Spleen (tissue), 11 donors: ENCODE measurements at regions not wholly inside any gene's neighbourhood (a gene's known extent, or its start where the extent isn't known, plus 50 kb on each side); places are given as distances from the start of the nearest gene placed in this dataset.

Source experiments
- DNase-seq: peaks from one replicate; pipeline ENCODE4 v3.0.0-alpha.2; 2020
- H3K27ac ChIP-seq, 8 donors: fragments of 200-600 bp; sonication (generic) in 7 of 8; 1 replicate in 4 of 8; 2 replicates in 4 of 8; pipeline versions ENCODE4 v1.5.0 to v1.8.0; 2016 to 2021; ENCODE audit warnings: inconsistent platforms in 4 of 8, mild to moderate bottlenecking in 4 of 8, moderate library complexity in 1 of 8
- H3K27me3 ChIP-seq, 7 donors: fragments of 200-600 bp; sonication (generic) in 6 of 7; replicated peaks in 1 of 7; 1 replicate in 4 of 7; 2 replicates in 3 of 7; pipeline versions ENCODE4 v1.5.0 to v1.8.0; 2016 to 2021; ENCODE audit warnings: inconsistent platforms in 3 of 7, mild to moderate bottlenecking in 1 of 7
- H3K36me3 ChIP-seq, 6 donors: fragments of 200-600 bp; sonication (generic) in 5 of 6; 1 replicate in 4 of 6; 2 replicates in 2 of 6; pipeline versions ENCODE4 v1.5.0 to v1.8.0; 2016 to 2021; ENCODE audit warnings: inconsistent platforms in 2 of 6
- H3K4me1 ChIP-seq, 6 donors: fragments of 200-600 bp; sonication (generic) in 5 of 6; 1 replicate in 3 of 6; 2 replicates in 3 of 6; pipeline versions ENCODE4 v1.5.0 to v1.8.0; 2016 to 2021; ENCODE audit warnings: inconsistent platforms in 3 of 6
- H3K4me3 ChIP-seq, 8 donors: fragments of 200-600 bp; sonication (generic) in 7 of 8; 1 replicate in 4 of 8; 2 replicates in 4 of 8; pipeline versions ENCODE4 v1.5.0 to v1.8.0; 2016 to 2021; ENCODE audit warnings: inconsistent platforms in 4 of 8, mild to moderate bottlenecking in 4 of 8, moderate library complexity in 2 of 8
- H3K9me3 ChIP-seq, 8 donors: fragments of 200-600 bp; sonication (generic) in 7 of 8; 1 replicate in 4 of 8; 2 replicates in 4 of 8; pipeline versions ENCODE4 v1.5.0 to v1.8.0; 2016 to 2021; ENCODE audit warnings: inconsistent platforms in 4 of 8
- POLR2A ChIP-seq, 3 donors: fragments of 450-650 bp; IDR thresholded peaks; one replicate each; pipeline ENCODE4 v1.5.1; 2017; ENCODE audit warnings: antibody characterized with exemption in 3 of 3, mild to moderate bottlenecking in 1 of 3
- POLR2AphosphoS5 ChIP-seq, 3 donors: sonication (generic); formaldehyde crosslinking; IDR thresholded peaks; one replicate each; pipeline ENCODE4 v1.5.1; 2017; ENCODE audit warnings: antibody characterized with exemption in 3 of 3
- WGBS, 5 donors: extraction: QIAGEN DNeasy Blood & Tissue Kit in 3 of 5; methylation state at CpG; one replicate each; pipeline versions ENCODE4 v1.1.5 to v1.1.7; 2013 to 2018; 5-methylcytosine and 5-hydroxymethylcytosine counted together
- intact Hi-C: fragments of 100-400 bp; cut with DNase I; formaldehyde crosslinking; loops from one replicate; pipeline ENCODE4 v1.15.0; 2023; ENCODE audit warnings: low total_unique reads
- TF ChIP-seq, protein P1 (sequence below), 11 experiments: fragments of 200-600 bp in 7 of 11; fragments of 450-650 bp in 4 of 11; sonication (generic) in 4 of 11; IDR thresholded peaks in 8 of 11; conservative IDR thresholded peaks in 3 of 11; 1 replicate in 7 of 11; 2 replicates in 4 of 11; pipeline versions ENCODE4 v1.4.0 to v1.8.0; 2016 to 2021; ENCODE audit warnings: antibody characterized with exemption in 11 of 11, inconsistent platforms in 4 of 11, mild to moderate bottlenecking in 1 of 11
- donor health status: healthy with polysubstance abuse.
- donor health status: DM: no; HTN: no; CAD: no; lungs with moderate emphysema.
- donor health status: DM: no; HTN: no; CAD: no.
- donor health status: Bipolar disorder and iron deficiency.
- donor health status: healthy.
- donor health status: DM: no; HTN: no; CAD: no.
- donor health status: DM: yes; HTN: yes; CAD: no.

DNA sequence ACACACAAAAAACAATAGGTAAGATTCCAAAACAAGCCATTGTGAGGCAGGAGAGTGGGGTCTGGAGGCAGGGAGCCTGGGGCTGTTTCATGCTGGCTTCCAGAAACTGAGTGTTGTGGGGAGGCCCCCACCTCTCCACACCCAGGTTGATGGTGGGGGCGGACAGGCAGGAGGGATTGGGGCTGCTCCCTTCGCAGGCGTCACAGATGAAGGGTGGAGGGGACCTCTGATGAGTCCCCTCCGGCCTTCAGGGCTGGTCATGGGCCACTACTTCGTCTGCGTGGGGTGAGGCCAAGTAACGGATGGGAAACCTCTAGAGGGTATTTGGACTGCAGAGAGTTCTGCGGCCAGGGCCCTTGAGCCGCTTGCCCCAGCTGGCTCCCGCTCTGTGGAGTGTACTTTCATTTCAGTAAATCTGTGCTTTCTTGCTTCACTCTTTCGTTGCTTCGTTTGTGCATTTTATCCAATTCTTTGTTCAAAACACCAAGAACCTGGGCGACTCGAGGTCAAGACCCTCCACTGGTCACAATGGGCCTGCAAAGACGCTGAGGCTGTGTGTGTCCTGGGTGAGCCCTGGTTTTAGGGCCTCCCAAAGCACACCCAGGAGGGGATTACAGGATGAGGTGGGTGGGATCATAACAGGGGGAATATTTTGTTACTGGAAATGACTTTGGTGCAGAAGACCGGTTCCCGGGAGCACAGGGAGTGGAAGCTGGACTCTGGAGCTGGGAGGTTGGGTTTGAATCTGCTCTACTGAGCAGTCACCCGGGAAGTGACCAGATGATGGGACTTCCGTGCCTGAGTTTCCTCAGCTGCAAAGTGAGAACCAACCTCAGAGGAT is 83.7 kb upstream of the ADRA2C start:
- no peaks in the 10 kb centered on the region for H3K4me1 ChIP-seq
- intact Hi-C loops: no loop called here
- peak; percentile 53 for DNase-seq
- TF ChIP-seq, protein P1, sequence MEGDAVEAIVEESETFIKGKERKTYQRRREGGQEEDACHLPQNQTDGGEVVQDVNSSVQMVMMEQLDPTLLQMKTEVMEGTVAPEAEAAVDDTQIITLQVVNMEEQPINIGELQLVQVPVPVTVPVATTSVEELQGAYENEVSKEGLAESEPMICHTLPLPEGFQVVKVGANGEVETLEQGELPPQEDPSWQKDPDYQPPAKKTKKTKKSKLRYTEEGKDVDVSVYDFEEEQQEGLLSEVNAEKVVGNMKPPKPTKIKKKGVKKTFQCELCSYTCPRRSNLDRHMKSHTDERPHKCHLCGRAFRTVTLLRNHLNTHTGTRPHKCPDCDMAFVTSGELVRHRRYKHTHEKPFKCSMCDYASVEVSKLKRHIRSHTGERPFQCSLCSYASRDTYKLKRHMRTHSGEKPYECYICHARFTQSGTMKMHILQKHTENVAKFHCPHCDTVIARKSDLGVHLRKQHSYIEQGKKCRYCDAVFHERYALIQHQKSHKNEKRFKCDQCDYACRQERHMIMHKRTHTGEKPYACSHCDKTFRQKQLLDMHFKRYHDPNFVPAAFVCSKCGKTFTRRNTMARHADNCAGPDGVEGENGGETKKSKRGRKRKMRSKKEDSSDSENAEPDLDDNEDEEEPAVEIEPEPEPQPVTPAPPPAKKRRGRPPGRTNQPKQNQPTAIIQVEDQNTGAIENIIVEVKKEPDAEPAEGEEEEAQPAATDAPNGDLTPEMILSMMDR (IDR thresholded peaks at IDR 0.05 in 8 of 11, conservative IDR thresholded peaks at IDR 0.05 in 3 of 11): no peak
- no peak for TF ChIP-seq POLR2A (IDR thresholded peaks at IDR 0.05)
- TF ChIP-seq POLR2AphosphoS5 (IDR thresholded peaks at IDR 0.05): no peak
- H3K27ac ChIP-seq: no peak overlapping the region
- H3K9me3 ChIP-seq: no peaks in the 10 kb centered on the region
- no peak overlapping the region for H3K4me3 ChIP-seq
- H3K27me3 ChIP-seq: peaks cover 0 to 19% (median 0%) of the 10 kb centered on the region in 7 donors
- H3K36me3 ChIP-seq: no peaks in the 10 kb centered on the region
- WGBS, 5 donors: 80 to 89% (median 85%) methylated on average over 18 to 19 of the region's 19 CpGs

DNA sequence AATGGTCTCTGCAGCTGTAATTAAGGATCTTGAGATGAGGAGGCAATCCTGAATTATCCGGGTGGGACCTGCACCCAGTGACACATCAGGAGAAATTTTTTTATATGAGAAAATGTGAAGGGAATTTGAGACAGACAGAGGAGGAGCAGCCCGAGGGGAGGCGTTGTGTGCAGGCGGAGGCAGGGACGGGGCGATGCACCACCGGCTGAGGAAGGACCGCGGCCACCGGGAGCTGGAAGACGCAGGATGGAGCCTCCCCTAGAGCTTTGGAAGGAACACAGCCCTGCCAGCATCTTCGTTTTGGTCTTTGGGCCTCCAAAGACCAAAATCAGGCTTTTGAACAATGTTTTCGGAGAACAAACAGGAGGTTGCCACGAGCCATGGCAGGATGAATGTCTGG is 85.0 kb upstream of the ADRA2C start:
- Histone ChIP-seq H3K4me3 (no peak overlapping the region), H3K4me1 (no peaks in the 10 kb centered on the region), H3K9me3 (no peaks in the 10 kb centered on the region), H3K27ac (no peak overlapping the region), H3K27me3 (peaks cover 0 to 32% (median 6%) of the 10 kb centered on the region in 7 donors), H3K36me3 (no peaks in the 10 kb centered on the region)
- intact Hi-C loops: no loop called here
- TF ChIP-seq POLR2AphosphoS5 (IDR thresholded peaks at IDR 0.05): no peak
- no peak for TF ChIP-seq POLR2A (IDR thresholded peaks at IDR 0.05)
- TF ChIP-seq, protein P1 (IDR thresholded peaks at IDR 0.05 in 8 of 11, conservative IDR thresholded peaks at IDR 0.05 in 3 of 11): no peak
- peak; percentile 34 for DNase-seq
- WGBS, 5 donors: 83 to 86% (median 83%) methylated on average over 14 of the region's 14 CpGs

DNA sequence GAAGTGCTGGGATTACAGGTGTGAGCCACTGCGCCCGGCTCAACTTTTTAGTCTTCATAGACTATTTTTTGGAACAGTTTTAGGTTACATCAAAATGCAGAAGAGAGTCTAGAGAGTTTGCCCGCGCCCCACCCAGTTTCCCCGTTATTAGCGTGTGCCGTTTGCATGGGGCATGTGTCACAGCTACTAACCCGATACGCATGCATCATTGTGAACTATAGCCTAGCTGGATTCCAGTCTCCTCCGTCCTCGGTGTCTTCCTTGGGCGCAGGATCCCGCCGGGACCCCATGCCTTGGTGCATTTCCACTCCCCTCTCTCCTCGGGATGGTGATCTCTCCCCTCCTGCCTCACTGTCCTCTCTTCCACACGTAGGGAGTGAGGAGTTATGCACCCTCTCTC is 85.5 kb upstream of the ADRA2C start:
- 82 to 92% (median 86%) methylated on average over 16 of the region's 16 CpGs for WGBS, 5 donors

DNA sequence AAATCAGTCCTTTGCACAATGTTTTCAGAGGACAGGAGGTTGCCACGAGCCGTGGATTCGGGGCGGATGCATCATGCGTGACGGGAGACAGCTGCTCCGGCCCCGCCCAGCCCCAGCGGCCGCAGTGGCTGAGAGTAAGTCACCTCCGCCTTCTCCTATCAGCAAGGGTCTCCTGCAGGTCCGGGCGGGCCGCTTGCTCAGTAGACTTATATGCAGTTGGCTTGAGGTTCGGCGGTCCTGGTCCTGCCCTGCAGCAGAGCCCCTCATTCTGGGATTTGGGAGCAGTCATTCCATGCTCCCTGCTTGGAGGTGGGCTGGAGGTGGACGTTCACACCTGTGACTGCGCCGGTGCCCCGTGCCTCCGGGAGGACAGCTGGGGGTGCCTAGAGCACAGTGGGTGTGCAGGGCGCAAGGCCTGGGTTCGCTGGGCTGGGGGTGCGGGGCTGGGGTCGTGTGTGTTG is 86.3 kb upstream of the ADRA2C start:
- TF ChIP-seq POLR2A (IDR thresholded peaks at IDR 0.05): no peak
- TF ChIP-seq POLR2AphosphoS5 (IDR thresholded peaks at IDR 0.05): peak; percentile 29 to 68 (median 29)
- no peaks in the 10 kb centered on the region for H3K36me3 ChIP-seq
- peak; percentile 63 for DNase-seq
- H3K27ac ChIP-seq: no peak overlapping the region
- intact Hi-C loops: no loop called here
- H3K27me3 ChIP-seq: peaks cover 0 to 44% (median 6%) of the 10 kb centered on the region in 7 donors
- no peak overlapping the region for H3K4me3 ChIP-seq
- no peaks in the 10 kb centered on the region for H3K4me1 ChIP-seq
- no peaks in the 10 kb centered on the region for H3K9me3 ChIP-seq
- WGBS, 5 donors: 70 to 82% (median 80%) methylated on average over 18 to 25 of the region's 25 CpGs

More for the DNA sequence above, 85.5 kb upstream of the ADRA2C start:
- H3K27me3 ChIP-seq: peaks cover 0 to 37% (median 6%) of the 10 kb centered on the region in 7 donors
- no peaks in the 10 kb centered on the region for H3K4me1 ChIP-seq
- TF ChIP-seq, protein P1 (IDR thresholded peaks at IDR 0.05 in 8 of 11, conservative IDR thresholded peaks at IDR 0.05 in 3 of 11): no peak
- TF ChIP-seq POLR2AphosphoS5 (IDR thresholded peaks at IDR 0.05): no peak
- TF ChIP-seq POLR2A (IDR thresholded peaks at IDR 0.05): no peak
- intact Hi-C loops: no loop called here
- H3K9me3 ChIP-seq: no peaks in the 10 kb centered on the region
- DNase-seq: peak; percentile 19
- no peaks in the 10 kb centered on the region for H3K36me3 ChIP-seq
- H3K27ac ChIP-seq: no peak overlapping the region
- no peak overlapping the region for H3K4me3 ChIP-seq
